ENCODE measurements at regions not wholly inside any gene's neighbourhood (a gene's known extent, or its start where the extent isn't known, plus 50 kb on each side); places are given as distances from the start of the nearest gene placed in this dataset.
A peak's percentile ranks its signal among the peaks of the same experiment; 100 is the strongest.

- no peaks in the 10 kb centered on the region for H3K79me2 ChIP-seq
- no peak overlapping the region for H3K4me3 ChIP-seq
- no peaks in the 10 kb centered on the region for H3K9me3 ChIP-seq (ENCODE audit: low read depth)
- WGBS (ENCODE audit: low lambda C conversion rate, missing lambda C conversion rate) = 85% methylated on average over 5 of the region's 5 CpGs
- H3K27me3 ChIP-seq = peaks cover 7% of the 10 kb centered on the region
- H3K9me2 ChIP-seq (replicated peaks; ENCODE audit: insufficient read depth) = no peaks in the 10 kb centered on the region
- no peaks in the 10 kb centered on the region for H4K20me1 ChIP-seq (ENCODE audit: insufficient read depth, poor library complexity, severe bottlenecking)
- TF ChIP-seq EZH2 (IDR thresholded peaks at IDR 0.05; ENCODE audit: borderline replicate concordance) (no peak), EZH2phosphoT487 (IDR thresholded peaks at IDR 0.05; ENCODE audit: low read depth, severe bottlenecking, unreplicated experiment) (no peak)
- TF ChIP-seq, protein P1, sequence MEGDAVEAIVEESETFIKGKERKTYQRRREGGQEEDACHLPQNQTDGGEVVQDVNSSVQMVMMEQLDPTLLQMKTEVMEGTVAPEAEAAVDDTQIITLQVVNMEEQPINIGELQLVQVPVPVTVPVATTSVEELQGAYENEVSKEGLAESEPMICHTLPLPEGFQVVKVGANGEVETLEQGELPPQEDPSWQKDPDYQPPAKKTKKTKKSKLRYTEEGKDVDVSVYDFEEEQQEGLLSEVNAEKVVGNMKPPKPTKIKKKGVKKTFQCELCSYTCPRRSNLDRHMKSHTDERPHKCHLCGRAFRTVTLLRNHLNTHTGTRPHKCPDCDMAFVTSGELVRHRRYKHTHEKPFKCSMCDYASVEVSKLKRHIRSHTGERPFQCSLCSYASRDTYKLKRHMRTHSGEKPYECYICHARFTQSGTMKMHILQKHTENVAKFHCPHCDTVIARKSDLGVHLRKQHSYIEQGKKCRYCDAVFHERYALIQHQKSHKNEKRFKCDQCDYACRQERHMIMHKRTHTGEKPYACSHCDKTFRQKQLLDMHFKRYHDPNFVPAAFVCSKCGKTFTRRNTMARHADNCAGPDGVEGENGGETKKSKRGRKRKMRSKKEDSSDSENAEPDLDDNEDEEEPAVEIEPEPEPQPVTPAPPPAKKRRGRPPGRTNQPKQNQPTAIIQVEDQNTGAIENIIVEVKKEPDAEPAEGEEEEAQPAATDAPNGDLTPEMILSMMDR (IDR thresholded peaks at IDR 0.05; ENCODE audit: poor library complexity) = no peak
- no peak overlapping the region for H3K4me2 ChIP-seq
- no peak overlapping the region for H3K27ac ChIP-seq
- H3K36me3 ChIP-seq (replicated peaks; ENCODE audit: insufficient read depth, low read depth) = no peaks in the 10 kb centered on the region
- H2AFZ ChIP-seq = no peak overlapping the region
- H3K4me1 ChIP-seq (ENCODE audit: insufficient read depth) = no peaks in the 10 kb centered on the region
- peak; percentile 10 for DNase-seq (ENCODE audit: low spot score)
These were observed 952.6 kb upstream of the SOX9 start for GRCh38 chr17:71168053-71168741.

- H4K20me1 ChIP-seq (ENCODE audit: insufficient read depth, poor library complexity, severe bottlenecking) = no peaks in the 10 kb centered on the region
- H3K36me3 ChIP-seq (replicated peaks; ENCODE audit: insufficient read depth, low read depth) = no peaks in the 10 kb centered on the region
- no peaks in the 10 kb centered on the region for H3K79me2 ChIP-seq
- no peak for TF ChIP-seq EZH2phosphoT487 (IDR thresholded peaks at IDR 0.05; ENCODE audit: low read depth, severe bottlenecking, unreplicated experiment)
- no peak for TF ChIP-seq EZH2 (IDR thresholded peaks at IDR 0.05; ENCODE audit: borderline replicate concordance)
- TF ChIP-seq, protein P1 (IDR thresholded peaks at IDR 0.05; ENCODE audit: poor library complexity) = no peak
- DNase-seq (ENCODE audit: low spot score) = no peak
- no peak overlapping the region for H2AFZ ChIP-seq
- H3K9me3 ChIP-seq (ENCODE audit: low read depth) = no peaks in the 10 kb centered on the region
- H3K4me3 ChIP-seq = no peak overlapping the region
- H3K27ac ChIP-seq = no peak overlapping the region
- H3K27me3 ChIP-seq = no peaks in the 10 kb centered on the region
- no peak overlapping the region for H3K4me2 ChIP-seq
- H3K4me1 ChIP-seq (ENCODE audit: insufficient read depth) = no peaks in the 10 kb centered on the region
- no peaks in the 10 kb centered on the region for H3K9me2 ChIP-seq (replicated peaks; ENCODE audit: insufficient read depth)
These were observed 950.8 kb upstream of the SOX9 start for GRCh38 chr17:71170070-71170469.

- H3K9me2 ChIP-seq (replicated peaks; ENCODE audit: insufficient read depth) = no peaks in the 10 kb centered on the region
- no peaks in the 10 kb centered on the region for H3K4me1 ChIP-seq (ENCODE audit: insufficient read depth)
- WGBS (ENCODE audit: low lambda C conversion rate, missing lambda C conversion rate) = 61% methylated on average over 2 of the region's 2 CpGs
- no peak overlapping the region for H3K27ac ChIP-seq
- H2AFZ ChIP-seq = no peak overlapping the region
- TF ChIP-seq, protein P1 (IDR thresholded peaks at IDR 0.05; ENCODE audit: poor library complexity) = no peak
- TF ChIP-seq EZH2phosphoT487 (IDR thresholded peaks at IDR 0.05; ENCODE audit: low read depth, severe bottlenecking, unreplicated experiment) = no peak
- no peak for TF ChIP-seq EZH2 (IDR thresholded peaks at IDR 0.05; ENCODE audit: borderline replicate concordance)
- H3K36me3 ChIP-seq (replicated peaks; ENCODE audit: insufficient read depth, low read depth) = no peaks in the 10 kb centered on the region
- H3K4me2 ChIP-seq = no peak overlapping the region
- no peak for DNase-seq (ENCODE audit: low spot score)
- H3K4me3 ChIP-seq = no peak overlapping the region
- H3K9me3 ChIP-seq (ENCODE audit: low read depth) = no peaks in the 10 kb centered on the region
- H3K79me2 ChIP-seq = no peaks in the 10 kb centered on the region
- no peaks in the 10 kb centered on the region for H3K27me3 ChIP-seq
- no peaks in the 10 kb centered on the region for H4K20me1 ChIP-seq (ENCODE audit: insufficient read depth, poor library complexity, severe bottlenecking)
These were observed 949.5 kb upstream of the SOX9 start for GRCh38 chr17:71171270-71171669.

All from hepatocyte (in vitro differentiated cells).